ENCODE measurements at regions not wholly inside any gene's neighbourhood (a gene's known extent, or its start where the extent isn't known, plus 50 kb on each side); places are given as distances from the start of the nearest gene placed in this dataset.

DNA sequence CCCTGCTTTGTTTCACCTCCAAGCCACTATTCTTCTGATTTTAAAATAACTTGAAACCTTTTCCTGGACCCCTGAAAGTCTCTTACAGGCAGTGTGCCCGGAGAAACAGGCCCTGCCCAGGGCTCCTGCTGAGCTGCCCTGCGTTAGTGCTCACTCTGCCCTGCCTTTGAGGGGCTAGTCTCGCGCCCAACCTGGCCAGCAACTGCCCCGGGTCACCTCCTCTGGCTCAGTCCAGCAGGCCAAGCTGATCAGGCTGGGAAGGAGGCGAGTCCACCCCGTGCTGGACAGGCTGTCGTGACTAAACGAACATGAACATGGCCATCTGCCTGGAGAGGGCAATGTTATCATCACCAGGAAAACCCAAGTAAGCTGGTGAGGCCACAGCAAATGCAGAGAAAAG is 245.4 kb downstream of the ANKRD60 start:
- TF ChIP-seq POLR2A (IDR thresholded peaks at IDR 0.05; ENCODE audit: low read length) = no peak
- TF ChIP-seq, protein P1, sequence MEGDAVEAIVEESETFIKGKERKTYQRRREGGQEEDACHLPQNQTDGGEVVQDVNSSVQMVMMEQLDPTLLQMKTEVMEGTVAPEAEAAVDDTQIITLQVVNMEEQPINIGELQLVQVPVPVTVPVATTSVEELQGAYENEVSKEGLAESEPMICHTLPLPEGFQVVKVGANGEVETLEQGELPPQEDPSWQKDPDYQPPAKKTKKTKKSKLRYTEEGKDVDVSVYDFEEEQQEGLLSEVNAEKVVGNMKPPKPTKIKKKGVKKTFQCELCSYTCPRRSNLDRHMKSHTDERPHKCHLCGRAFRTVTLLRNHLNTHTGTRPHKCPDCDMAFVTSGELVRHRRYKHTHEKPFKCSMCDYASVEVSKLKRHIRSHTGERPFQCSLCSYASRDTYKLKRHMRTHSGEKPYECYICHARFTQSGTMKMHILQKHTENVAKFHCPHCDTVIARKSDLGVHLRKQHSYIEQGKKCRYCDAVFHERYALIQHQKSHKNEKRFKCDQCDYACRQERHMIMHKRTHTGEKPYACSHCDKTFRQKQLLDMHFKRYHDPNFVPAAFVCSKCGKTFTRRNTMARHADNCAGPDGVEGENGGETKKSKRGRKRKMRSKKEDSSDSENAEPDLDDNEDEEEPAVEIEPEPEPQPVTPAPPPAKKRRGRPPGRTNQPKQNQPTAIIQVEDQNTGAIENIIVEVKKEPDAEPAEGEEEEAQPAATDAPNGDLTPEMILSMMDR (IDR thresholded peaks at IDR 0.05) = no peak
- no peak for TF ChIP-seq CHD2 (IDR thresholded peaks at IDR 0.05; ENCODE audit: low read length, partially characterized antibody)
- TF ChIP-seq EP300 (IDR thresholded peaks at IDR 0.05) = no peak

All from A549 (cell line).